ENCODE measurements at regions not wholly inside any gene's neighbourhood (a gene's known extent, or its start where the extent isn't known, plus 50 kb on each side); places are given as distances from the start of the nearest gene placed in this dataset.

DNA sequence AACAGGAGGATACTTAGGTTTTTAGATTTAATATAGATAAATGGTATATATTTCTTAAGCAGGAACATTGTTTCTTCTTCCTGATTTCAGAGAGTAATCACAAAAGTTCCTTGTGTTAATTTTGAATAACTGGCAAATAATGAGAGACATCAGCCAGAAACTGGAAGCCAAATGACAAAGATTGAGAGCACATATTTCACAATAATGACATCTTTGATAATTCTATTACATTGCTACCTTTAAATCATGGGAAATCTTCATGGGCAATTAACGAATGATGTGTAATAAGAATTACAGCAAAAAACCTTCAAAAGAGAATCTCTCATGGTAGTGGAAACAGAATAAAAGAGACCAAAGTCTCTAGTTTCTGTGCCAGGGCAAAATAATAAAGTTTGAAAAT, 215.1 kb downstream of the NUP35 start:
- TF ChIP-seq SP1 (CRISPR knock-in tag; IDR thresholded peaks at IDR 0.05): no peak
- no peak for TF ChIP-seq CCAR2 (IDR thresholded peaks at IDR 0.05; ENCODE audit: low read depth, low read length)
- TF ChIP-seq ZNF77 (CRISPR knock-in tag; IDR thresholded peaks at IDR 0.05): no peak
- no peak for TF ChIP-seq DIDO1 (tag; IDR thresholded peaks at IDR 0.05; ENCODE audit: low read depth)
- TF ChIP-seq SMARCA4 (IDR thresholded peaks at IDR 0.05): no peak
- TF ChIP-seq, protein P1, sequence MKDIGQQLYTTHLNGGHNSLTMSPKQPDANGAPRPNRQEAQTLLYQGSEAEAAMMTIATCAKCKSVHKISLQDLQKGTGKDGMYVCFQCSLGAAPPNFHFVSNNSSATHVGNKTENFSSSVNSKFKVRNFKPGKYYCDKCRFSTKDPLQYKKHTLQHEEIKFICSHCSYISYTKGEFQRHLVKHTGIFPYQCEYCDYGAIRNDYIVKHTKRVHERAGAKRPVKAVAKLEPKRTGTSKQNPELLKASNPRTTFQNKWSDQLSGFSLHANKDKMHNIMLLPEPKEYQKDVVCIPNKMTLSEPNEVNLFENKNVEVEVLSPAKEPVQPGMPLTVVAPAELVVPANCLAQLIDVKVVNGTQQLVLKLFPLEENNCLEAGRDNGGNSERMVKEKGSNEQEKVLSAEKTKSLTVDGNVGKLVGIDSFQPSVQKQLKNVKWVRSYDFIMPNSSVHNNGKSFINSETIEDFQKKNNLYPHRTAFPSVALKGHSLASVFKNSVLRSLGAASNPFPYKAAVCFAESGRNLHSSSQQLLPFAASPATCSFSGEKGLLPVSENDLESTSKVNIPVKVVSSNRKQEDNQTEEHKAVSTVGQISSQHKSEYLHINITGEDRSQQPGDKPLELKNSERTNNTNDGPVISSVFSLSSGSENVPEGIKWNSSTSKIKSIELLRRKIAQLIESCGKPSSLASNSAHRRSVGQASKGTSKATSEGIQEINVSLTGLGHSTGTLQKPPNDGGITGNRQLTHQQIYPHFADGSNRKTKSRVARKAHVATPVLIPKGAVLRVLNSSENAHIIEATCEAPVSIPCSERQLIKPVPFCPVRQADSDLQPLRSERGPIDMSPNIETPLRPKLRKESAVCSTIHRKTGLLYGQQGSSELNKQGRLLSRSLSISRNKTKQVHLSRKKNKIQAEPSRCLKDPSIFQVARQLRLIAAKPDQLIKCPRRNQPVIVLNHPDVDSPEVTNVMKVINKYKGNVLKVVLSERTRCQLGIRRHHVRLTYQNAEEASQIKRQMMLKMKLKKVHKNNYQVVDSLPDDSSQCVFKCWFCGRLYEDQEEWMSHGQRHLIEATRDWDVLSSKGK (CRISPR knock-in tag; IDR thresholded peaks at IDR 0.05): no peak
- peak; percentile 27; the same call in 1 of the 2 replicates for TF ChIP-seq CEBPB (tag; IDR thresholded peaks at IDR 0.05)
- TF ChIP-seq, protein P2, sequence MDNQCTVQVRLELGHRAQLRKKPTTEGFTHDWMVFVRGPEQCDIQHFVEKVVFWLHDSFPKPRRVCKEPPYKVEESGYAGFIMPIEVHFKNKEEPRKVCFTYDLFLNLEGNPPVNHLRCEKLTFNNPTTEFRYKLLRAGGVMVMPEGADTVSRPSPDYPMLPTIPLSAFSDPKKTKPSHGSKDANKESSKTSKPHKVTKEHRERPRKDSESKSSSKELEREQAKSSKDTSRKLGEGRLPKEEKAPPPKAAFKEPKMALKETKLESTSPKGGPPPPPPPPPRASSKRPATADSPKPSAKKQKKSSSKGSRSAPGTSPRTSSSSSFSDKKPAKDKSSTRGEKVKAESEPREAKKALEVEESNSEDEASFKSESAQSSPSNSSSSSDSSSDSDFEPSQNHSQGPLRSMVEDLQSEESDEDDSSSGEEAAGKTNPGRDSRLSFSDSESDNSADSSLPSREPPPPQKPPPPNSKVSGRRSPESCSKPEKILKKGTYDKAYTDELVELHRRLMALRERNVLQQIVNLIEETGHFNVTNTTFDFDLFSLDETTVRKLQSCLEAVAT (IDR thresholded peaks at IDR 0.05): no peak
- no peak for TF ChIP-seq ZHX1 (conservative IDR thresholded peaks at IDR 0.05; ENCODE audit: low read length)
- no peak for TF ChIP-seq SAP30 (IDR thresholded peaks at IDR 0.05; ENCODE audit: borderline replicate concordance, insufficient read depth, low read depth, low read length, poor library complexity, severe bottlenecking)
- TF ChIP-seq, protein P3, sequence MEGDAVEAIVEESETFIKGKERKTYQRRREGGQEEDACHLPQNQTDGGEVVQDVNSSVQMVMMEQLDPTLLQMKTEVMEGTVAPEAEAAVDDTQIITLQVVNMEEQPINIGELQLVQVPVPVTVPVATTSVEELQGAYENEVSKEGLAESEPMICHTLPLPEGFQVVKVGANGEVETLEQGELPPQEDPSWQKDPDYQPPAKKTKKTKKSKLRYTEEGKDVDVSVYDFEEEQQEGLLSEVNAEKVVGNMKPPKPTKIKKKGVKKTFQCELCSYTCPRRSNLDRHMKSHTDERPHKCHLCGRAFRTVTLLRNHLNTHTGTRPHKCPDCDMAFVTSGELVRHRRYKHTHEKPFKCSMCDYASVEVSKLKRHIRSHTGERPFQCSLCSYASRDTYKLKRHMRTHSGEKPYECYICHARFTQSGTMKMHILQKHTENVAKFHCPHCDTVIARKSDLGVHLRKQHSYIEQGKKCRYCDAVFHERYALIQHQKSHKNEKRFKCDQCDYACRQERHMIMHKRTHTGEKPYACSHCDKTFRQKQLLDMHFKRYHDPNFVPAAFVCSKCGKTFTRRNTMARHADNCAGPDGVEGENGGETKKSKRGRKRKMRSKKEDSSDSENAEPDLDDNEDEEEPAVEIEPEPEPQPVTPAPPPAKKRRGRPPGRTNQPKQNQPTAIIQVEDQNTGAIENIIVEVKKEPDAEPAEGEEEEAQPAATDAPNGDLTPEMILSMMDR (IDR thresholded peaks at IDR 0.05 in 2 of 3, conservative IDR thresholded peaks at IDR 0.05 in 1 of 3; ENCODE audit: insufficient read depth in 2 of 3, low read depth in 1 of 3, low read length in 3 of 3): no peak
- no peak for TF ChIP-seq HOXB6 (CRISPR knock-in tag; IDR thresholded peaks at IDR 0.05; ENCODE audit: borderline replicate concordance)
